ENCODE measurements at regions not wholly inside any gene's neighbourhood (a gene's known extent, or its start where the extent isn't known, plus 50 kb on each side); places are given as distances from the start of the nearest gene placed in this dataset.

GRCh38 chr3:72092778-72093177 is 307.8 kb upstream of the PROK2 start:
- H3K4me3 ChIP-seq (ENCODE audit: low read length) = no peak overlapping the region
- 0 out of 2 replicates have a peak, but pooled peaks cover 3% of the 10 kb centered on the region for H3K4me1 ChIP-seq (ENCODE audit: low read length)
- no peak overlapping the region for H3K4me2 ChIP-seq (ENCODE audit: low read depth, low read length)
- TF ChIP-seq EZH2 (optimal IDR thresholded peaks at IDR 0.05; ENCODE audit: low read depth, low read length) (no peak), EZH2phosphoT487 (IDR thresholded peaks at IDR 0.05; ENCODE audit: low read length) (no peak), CTCF (IDR thresholded peaks at IDR 0.05; ENCODE audit: low read length) (no peak)
- H4K20me1 ChIP-seq (ENCODE audit: insufficient read depth, low read length) = no peaks in the 10 kb centered on the region
- no peaks in the 10 kb centered on the region for H3K9me2 ChIP-seq (replicated peaks; ENCODE audit: insufficient read depth, low read length)
- H3K36me3 ChIP-seq (replicated peaks; ENCODE audit: insufficient read depth, low read length) = no peaks in the 10 kb centered on the region
- no peaks in the 10 kb centered on the region for H3K27me3 ChIP-seq (replicated peaks; ENCODE audit: insufficient read depth, low read length)
- no peaks in the 10 kb centered on the region for H3F3A ChIP-seq (ENCODE audit: insufficient read depth, low read length)
- H3K79me2 ChIP-seq (ENCODE audit: low read length) = no peaks in the 10 kb centered on the region
- no peak overlapping the region for H3K9ac ChIP-seq (ENCODE audit: low read length)
- no peak overlapping the region for H2AFZ ChIP-seq (ENCODE audit: low read length)
- H3K9me3 ChIP-seq (replicated peaks; ENCODE audit: insufficient read depth, low read length) = no peaks in the 10 kb centered on the region
- H3K27ac ChIP-seq (ENCODE audit: low read length) = no peak overlapping the region
- no peak for DNase-seq

GRCh38 chr3:72088486-72089025 is 303.6 kb upstream of the PROK2 start:
- Histone ChIP-seq H3K9ac (ENCODE audit: low read length) (no peak overlapping the region), H3K27ac (ENCODE audit: low read length) (no peak overlapping the region)

GRCh38 chr3:72087420-72087819 is 302.5 kb upstream of the PROK2 start:
- no peak overlapping the region for H3K4me3 ChIP-seq (ENCODE audit: low read length)
- no peaks in the 10 kb centered on the region for H3K9me3 ChIP-seq (replicated peaks; ENCODE audit: insufficient read depth, low read length)
- H3K36me3 ChIP-seq (replicated peaks; ENCODE audit: insufficient read depth, low read length) = no peaks in the 10 kb centered on the region
- H3K4me2 ChIP-seq (ENCODE audit: low read depth, low read length) = no peak overlapping the region
- H2AFZ ChIP-seq (ENCODE audit: low read length) = no peak overlapping the region
- H3K9ac ChIP-seq (ENCODE audit: low read length) = no peak overlapping the region
- TF ChIP-seq EZH2phosphoT487 (IDR thresholded peaks at IDR 0.05; ENCODE audit: low read length) = no peak
- TF ChIP-seq EZH2 (optimal IDR thresholded peaks at IDR 0.05; ENCODE audit: low read depth, low read length) = no peak
- no peak for TF ChIP-seq CTCF (IDR thresholded peaks at IDR 0.05; ENCODE audit: low read length)
- H3K4me1 ChIP-seq (ENCODE audit: low read length) = peaks cover 11% of the 10 kb centered on the region
- no peaks in the 10 kb centered on the region for H3K27me3 ChIP-seq (replicated peaks; ENCODE audit: insufficient read depth, low read length)
- no peaks in the 10 kb centered on the region for H3K79me2 ChIP-seq (ENCODE audit: low read length)
- no peak for DNase-seq
- H4K20me1 ChIP-seq (ENCODE audit: insufficient read depth, low read length) = no peaks in the 10 kb centered on the region
- H3K27ac ChIP-seq (ENCODE audit: low read length) = no peak overlapping the region
- H3F3A ChIP-seq (ENCODE audit: insufficient read depth, low read length) = no peaks in the 10 kb centered on the region
- H3K9me2 ChIP-seq (replicated peaks; ENCODE audit: insufficient read depth, low read length) = no peaks in the 10 kb centered on the region

More at GRCh38 chr3:72088486-72089025, 303.6 kb upstream of the PROK2 start:
- H3K27me3 ChIP-seq (replicated peaks; ENCODE audit: insufficient read depth, low read length) = no peaks in the 10 kb centered on the region
- H2AFZ ChIP-seq (ENCODE audit: low read length) = no peak overlapping the region
- TF ChIP-seq CTCF (IDR thresholded peaks at IDR 0.05; ENCODE audit: low read length) (no peak), EZH2phosphoT487 (IDR thresholded peaks at IDR 0.05; ENCODE audit: low read length) (no peak), EZH2 (optimal IDR thresholded peaks at IDR 0.05; ENCODE audit: low read depth, low read length) (no peak)
- H3K4me3 ChIP-seq (ENCODE audit: low read length) = no peak overlapping the region
- H3K4me2 ChIP-seq (ENCODE audit: low read depth, low read length) = no peak overlapping the region
- no peaks in the 10 kb centered on the region for H3F3A ChIP-seq (ENCODE audit: insufficient read depth, low read length)
- no peaks in the 10 kb centered on the region for H3K9me3 ChIP-seq (replicated peaks; ENCODE audit: insufficient read depth, low read length)
- H3K9me2 ChIP-seq (replicated peaks; ENCODE audit: insufficient read depth, low read length) = no peaks in the 10 kb centered on the region
- no peaks in the 10 kb centered on the region for H3K79me2 ChIP-seq (ENCODE audit: low read length)
- H3K4me1 ChIP-seq (ENCODE audit: low read length) = 0 out of 2 replicates have a peak, but pooled peaks cover 3% of the 10 kb centered on the region
- no peaks in the 10 kb centered on the region for H3K36me3 ChIP-seq (replicated peaks; ENCODE audit: insufficient read depth, low read length)
- no peaks in the 10 kb centered on the region for H4K20me1 ChIP-seq (ENCODE audit: insufficient read depth, low read length)
- DNase-seq = no peak
